ENCODE measurements at regions not wholly inside any gene's neighbourhood (a gene's known extent, or its start where the extent isn't known, plus 50 kb on each side); places are given as distances from the start of the nearest gene placed in this dataset.

DNA sequence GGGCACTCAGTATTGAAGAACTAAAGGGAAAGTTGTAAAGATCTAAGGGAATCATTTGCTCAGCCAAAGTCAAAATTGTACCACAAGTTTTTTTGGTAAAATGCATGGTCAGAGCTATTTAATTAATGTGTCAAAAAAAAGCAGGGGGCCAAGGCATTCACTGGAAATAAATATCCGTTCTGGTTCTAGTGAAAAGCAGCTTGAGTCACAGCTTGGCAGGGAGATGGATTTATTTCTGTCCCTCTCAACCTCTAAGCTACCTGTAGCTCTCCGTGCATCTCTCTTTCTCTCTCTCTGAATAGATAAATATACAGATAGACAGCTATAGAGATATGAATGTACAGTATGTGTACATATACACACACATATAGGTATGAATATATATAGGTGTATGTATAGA, 554.4 kb upstream of the TMEM132C start:
- Histone ChIP-seq H2BK12ac (ENCODE audit: low read length) (no peak overlapping the region), H3K4me1 (ENCODE audit: control insufficient read depth in 2 of 2, insufficient read depth in 1 of 2, low read depth in 1 of 2, low read length in 2 of 2) (no peaks in the 10 kb centered on the region), H3K18ac (ENCODE audit: low read length) (no peak overlapping the region), H2BK15ac (ENCODE audit: low read length) (no peak overlapping the region), H3K23ac (ENCODE audit: low read depth, low read length, poor library complexity) (no peak overlapping the region), H3K9me3 (replicated peaks in 1 of 2; ENCODE audit: control insufficient read depth in 2 of 2, insufficient read depth in 1 of 2, low read depth in 1 of 2, low read length in 2 of 2) (no peaks in the 10 kb centered on the region), H3K27me3 (ENCODE audit: control insufficient read depth in 3 of 3, insufficient read depth in 3 of 3, low read depth in 1 of 3, low read length in 3 of 3) (no peaks in the 10 kb centered on the region), H2BK5ac (ENCODE audit: low read length) (no peak overlapping the region), H4K91ac (ENCODE audit: low read depth, low read length, poor library complexity) (no peak overlapping the region), H3K79me1 (ENCODE audit: low read depth, low read length) (no peaks in the 10 kb centered on the region), H3K27ac (replicated peaks; ENCODE audit: low read length) (no peak overlapping the region), H3K14ac (ENCODE audit: low read length) (no peak overlapping the region), H3K4me3 (ENCODE audit: low read length in 2 of 2) (no peak overlapping the region), H2AK5ac (ENCODE audit: low read depth, low read length) (no peak overlapping the region), H2AFZ (ENCODE audit: low read length) (no peak overlapping the region), H3K36me3 (replicated peaks in 1 of 2; ENCODE audit: control insufficient read depth in 2 of 2, insufficient read depth in 2 of 2, low read length in 2 of 2) (no peaks in the 10 kb centered on the region), H3K4me2 (ENCODE audit: insufficient read depth, low read length, poor library complexity, severe bottlenecking) (no peak overlapping the region), H4K8ac (ENCODE audit: low read depth, low read length) (no peak overlapping the region), H2BK120ac (ENCODE audit: low read depth, low read length) (no peak overlapping the region), H3K9ac (ENCODE audit: low read depth, low read length, poor library complexity) (no peak overlapping the region), H3K4ac (ENCODE audit: low read length) (no peak overlapping the region)
- WGBS, 2 donors (ENCODE audit: extremely low coverage in 2 of 2, insufficient read length in 2 of 2, insufficient replicate concordance in 1 of 2), result no CpG with 5 or more reads among the region's 2 CpGs
- no peak for DNase-seq (ENCODE audit: low spot score)

DNA sequence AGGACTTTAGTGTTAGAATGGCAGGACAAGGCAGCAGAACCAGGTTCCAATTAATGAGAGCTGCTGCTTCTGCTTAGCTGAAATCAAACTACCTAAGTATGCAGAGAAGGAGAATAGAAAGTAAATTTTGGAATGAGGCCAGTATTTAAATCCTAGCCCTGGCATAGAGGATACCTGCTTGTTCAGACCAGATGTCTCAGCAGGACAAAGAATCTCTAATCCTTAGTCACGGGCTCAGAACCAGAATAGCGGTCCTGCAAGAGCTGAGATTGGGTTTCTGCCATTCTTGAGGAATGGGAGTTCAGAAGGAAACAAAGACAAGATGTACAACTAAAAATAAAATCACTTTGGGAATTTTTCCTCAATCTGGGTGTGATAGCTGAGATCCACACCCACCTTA, 550.8 kb upstream of the TMEM132C start:
- no CpG with 5 or more reads among the region's 2 CpGs for WGBS, 2 donors (ENCODE audit: extremely low coverage in 2 of 2, insufficient read length in 2 of 2, insufficient replicate concordance in 1 of 2)
- no peak overlapping the region for H3K4me3 ChIP-seq (ENCODE audit: low read length in 2 of 2)
- DNase-seq (ENCODE audit: low spot score), result no peak

DNA sequence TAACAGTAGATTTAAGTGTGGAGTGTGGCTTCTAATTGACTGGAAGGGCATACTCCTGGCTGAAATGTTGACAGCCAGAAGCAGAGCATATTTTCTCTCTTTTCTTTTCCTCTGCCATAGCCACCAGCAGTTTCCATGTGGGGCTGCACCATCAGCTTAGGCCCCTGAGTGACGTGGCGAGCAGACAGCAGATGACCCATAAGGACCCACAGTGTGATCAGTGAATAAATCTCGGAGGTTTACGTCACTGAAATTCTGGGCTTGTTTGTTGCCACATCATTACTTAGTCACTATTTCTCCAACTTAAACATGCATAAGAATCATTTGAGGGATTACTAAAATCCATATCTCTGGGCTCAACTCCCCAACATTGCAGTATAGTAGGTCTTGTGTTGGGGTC, 549.7 kb upstream of the TMEM132C start:
- Histone ChIP-seq H2BK120ac (ENCODE audit: low read depth, low read length) (no peak overlapping the region), H3K27me3 (ENCODE audit: control insufficient read depth in 3 of 3, insufficient read depth in 3 of 3, low read depth in 1 of 3, low read length in 3 of 3) (no peaks in the 10 kb centered on the region), H3K36me3 (replicated peaks in 1 of 2; ENCODE audit: control insufficient read depth in 2 of 2, insufficient read depth in 2 of 2, low read length in 2 of 2) (no peaks in the 10 kb centered on the region), H3K4me2 (ENCODE audit: insufficient read depth, low read length, poor library complexity, severe bottlenecking) (no peak overlapping the region), H2BK12ac (ENCODE audit: low read length) (no peak overlapping the region), H4K91ac (ENCODE audit: low read depth, low read length, poor library complexity) (no peak overlapping the region), H3K18ac (ENCODE audit: low read length) (no peak overlapping the region), H3K14ac (ENCODE audit: low read length) (no peak overlapping the region), H3K27ac (replicated peaks; ENCODE audit: low read length) (no peak overlapping the region), H3K79me1 (ENCODE audit: low read depth, low read length) (no peaks in the 10 kb centered on the region), H3K23ac (ENCODE audit: low read depth, low read length, poor library complexity) (no peak overlapping the region), H2BK5ac (ENCODE audit: low read length) (no peak overlapping the region), H4K8ac (ENCODE audit: low read depth, low read length) (peak overlapping the region; percentile 72), H2AFZ (ENCODE audit: low read length) (no peak overlapping the region), H3K4me3 (ENCODE audit: low read length in 2 of 2) (no peak overlapping the region), H2BK15ac (ENCODE audit: low read length) (no peak overlapping the region), H3K4ac (ENCODE audit: low read length) (no peak overlapping the region), H2AK5ac (ENCODE audit: low read depth, low read length) (no peak overlapping the region), H3K9ac (ENCODE audit: low read depth, low read length, poor library complexity) (no peak overlapping the region), H3K4me1 (ENCODE audit: control insufficient read depth in 2 of 2, insufficient read depth in 1 of 2, low read depth in 1 of 2, low read length in 2 of 2) (no peaks in the 10 kb centered on the region), H3K9me3 (replicated peaks in 1 of 2; ENCODE audit: control insufficient read depth in 2 of 2, insufficient read depth in 1 of 2, low read depth in 1 of 2, low read length in 2 of 2) (no peaks in the 10 kb centered on the region)
- DNase-seq (ENCODE audit: low spot score), result no peak
- WGBS, 2 donors (ENCODE audit: extremely low coverage in 2 of 2, insufficient read length in 2 of 2, insufficient replicate concordance in 1 of 2), result no CpG with 5 or more reads among the region's 4 CpGs

More for the DNA sequence above, 550.8 kb upstream of the TMEM132C start:
- H3K27ac ChIP-seq (replicated peaks; ENCODE audit: low read length), result no peak overlapping the region
- no peak overlapping the region for H3K23ac ChIP-seq (ENCODE audit: low read depth, low read length, poor library complexity)
- no peak overlapping the region for H2AFZ ChIP-seq (ENCODE audit: low read length)
- no peak overlapping the region for H3K4ac ChIP-seq (ENCODE audit: low read length)
- no peak overlapping the region for H2BK15ac ChIP-seq (ENCODE audit: low read length)
- H3K27me3 ChIP-seq (ENCODE audit: control insufficient read depth in 3 of 3, insufficient read depth in 3 of 3, low read depth in 1 of 3, low read length in 3 of 3), result no peaks in the 10 kb centered on the region
- no peak overlapping the region for H2AK5ac ChIP-seq (ENCODE audit: low read depth, low read length)
- H2BK12ac ChIP-seq (ENCODE audit: low read length), result no peak overlapping the region
- H2BK120ac ChIP-seq (ENCODE audit: low read depth, low read length), result no peak overlapping the region
- H3K36me3 ChIP-seq (replicated peaks in 1 of 2; ENCODE audit: control insufficient read depth in 2 of 2, insufficient read depth in 2 of 2, low read length in 2 of 2), result no peaks in the 10 kb centered on the region
- H3K79me1 ChIP-seq (ENCODE audit: low read depth, low read length), result no peaks in the 10 kb centered on the region
- no peak overlapping the region for H3K4me2 ChIP-seq (ENCODE audit: insufficient read depth, low read length, poor library complexity, severe bottlenecking)
- no peak overlapping the region for H4K91ac ChIP-seq (ENCODE audit: low read depth, low read length, poor library complexity)
- no peaks in the 10 kb centered on the region for H3K4me1 ChIP-seq (ENCODE audit: control insufficient read depth in 2 of 2, insufficient read depth in 1 of 2, low read depth in 1 of 2, low read length in 2 of 2)
- H3K9me3 ChIP-seq (replicated peaks in 1 of 2; ENCODE audit: control insufficient read depth in 2 of 2, insufficient read depth in 1 of 2, low read depth in 1 of 2, low read length in 2 of 2), result no peaks in the 10 kb centered on the region
- H4K8ac ChIP-seq (ENCODE audit: low read depth, low read length), result no peak overlapping the region
- no peak overlapping the region for H3K14ac ChIP-seq (ENCODE audit: low read length)
- H3K18ac ChIP-seq (ENCODE audit: low read length), result no peak overlapping the region
- no peak overlapping the region for H3K9ac ChIP-seq (ENCODE audit: low read depth, low read length, poor library complexity)
- no peak overlapping the region for H2BK5ac ChIP-seq (ENCODE audit: low read length)

DNA sequence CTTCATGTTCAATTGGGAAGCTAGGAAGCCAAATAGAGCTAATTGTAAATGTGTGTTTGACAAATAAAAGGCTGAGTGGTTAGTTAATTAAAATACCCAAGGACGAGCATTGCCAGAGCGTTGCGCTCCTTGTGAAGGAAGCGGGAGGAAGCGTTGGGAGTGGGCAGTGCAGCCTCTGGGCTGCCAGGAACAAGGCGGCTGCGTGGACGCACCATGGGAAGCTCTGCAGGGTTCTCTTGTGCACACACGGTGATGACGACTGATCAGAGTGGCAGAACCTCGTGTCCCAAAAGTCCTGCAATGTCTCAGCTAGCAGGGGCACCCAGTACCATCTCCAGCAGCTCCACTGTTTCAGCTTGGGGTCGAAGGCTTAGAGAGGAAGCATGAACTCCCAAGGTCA, 546.6 kb upstream of the TMEM132C start:
- no peaks in the 10 kb centered on the region for H3K9me3 ChIP-seq (replicated peaks in 1 of 2; ENCODE audit: control insufficient read depth in 2 of 2, insufficient read depth in 1 of 2, low read depth in 1 of 2, low read length in 2 of 2)
- H2BK12ac ChIP-seq (ENCODE audit: low read length), result no peak overlapping the region
- H3K79me1 ChIP-seq (ENCODE audit: low read depth, low read length), result no peaks in the 10 kb centered on the region
- no peak overlapping the region for H3K4ac ChIP-seq (ENCODE audit: low read length)
- WGBS, 2 donors (ENCODE audit: extremely low coverage in 2 of 2, insufficient read length in 2 of 2, insufficient replicate concordance in 1 of 2), result no CpG with 5 or more reads among the region's 12 CpGs
- H2BK5ac ChIP-seq (ENCODE audit: low read length), result no peak overlapping the region
- no peak overlapping the region for H3K4me2 ChIP-seq (ENCODE audit: insufficient read depth, low read length, poor library complexity, severe bottlenecking)
- no peak overlapping the region for H2BK120ac ChIP-seq (ENCODE audit: low read depth, low read length)
- H3K4me3 ChIP-seq (ENCODE audit: low read length in 2 of 2), result no peak overlapping the region
- H3K23ac ChIP-seq (ENCODE audit: low read depth, low read length, poor library complexity), result no peak overlapping the region
- no peak overlapping the region for H3K27ac ChIP-seq (replicated peaks; ENCODE audit: low read length)
- H2AK5ac ChIP-seq (ENCODE audit: low read depth, low read length), result peak overlapping the region; percentile 81
- H2BK15ac ChIP-seq (ENCODE audit: low read length), result no peak overlapping the region
- H3K36me3 ChIP-seq (replicated peaks in 1 of 2; ENCODE audit: control insufficient read depth in 2 of 2, insufficient read depth in 2 of 2, low read length in 2 of 2), result no peaks in the 10 kb centered on the region
- no peaks in the 10 kb centered on the region for H3K27me3 ChIP-seq (ENCODE audit: control insufficient read depth in 3 of 3, insufficient read depth in 3 of 3, low read depth in 1 of 3, low read length in 3 of 3)
- H3K9ac ChIP-seq (ENCODE audit: low read depth, low read length, poor library complexity), result no peak overlapping the region
- DNase-seq (ENCODE audit: low spot score), result no peak
- H3K14ac ChIP-seq (ENCODE audit: low read length), result peak overlapping the region; percentile 23
- no peak overlapping the region for H4K91ac ChIP-seq (ENCODE audit: low read depth, low read length, poor library complexity)
- no peak overlapping the region for H4K8ac ChIP-seq (ENCODE audit: low read depth, low read length)
- no peak overlapping the region for H2AFZ ChIP-seq (ENCODE audit: low read length)
- H3K4me1 ChIP-seq (ENCODE audit: control insufficient read depth in 2 of 2, insufficient read depth in 1 of 2, low read depth in 1 of 2, low read length in 2 of 2), result no peaks in the 10 kb centered on the region
- peak overlapping the region; percentile 87 for H3K18ac ChIP-seq (ENCODE audit: low read length)
